IPS-NIHi11 (cell line): ENCODE measurements at regions not wholly inside any gene's neighbourhood (a gene's known extent, or its start where the extent isn't known, plus 50 kb on each side); places are given as distances from the start of the nearest gene placed in this dataset.
"Not testable (repeated sequence)": the region's sequence is repeated elsewhere in the genome, so short reads cannot be mapped to it uniquely, and the experiment has no call there.

Source experiments
- DNase-seq: peaks from one replicate; pipeline ENCODE4 v3.0.0; 2012; ENCODE audit warnings: mixed read lengths, low spot score

GRCh38 chr21:20779321-20779720, 218.9 kb upstream of the NCAM2 start:
- DNase-seq: no peak

- no peak for DNase-seq
Observed at GRCh38 chr21:20783611-20784010, 214.6 kb upstream of the NCAM2 start.

- peak; percentile 50 for DNase-seq
Observed at GRCh38 chr21:20789729-20790500, 208.3 kb upstream of the NCAM2 start.

DNA sequence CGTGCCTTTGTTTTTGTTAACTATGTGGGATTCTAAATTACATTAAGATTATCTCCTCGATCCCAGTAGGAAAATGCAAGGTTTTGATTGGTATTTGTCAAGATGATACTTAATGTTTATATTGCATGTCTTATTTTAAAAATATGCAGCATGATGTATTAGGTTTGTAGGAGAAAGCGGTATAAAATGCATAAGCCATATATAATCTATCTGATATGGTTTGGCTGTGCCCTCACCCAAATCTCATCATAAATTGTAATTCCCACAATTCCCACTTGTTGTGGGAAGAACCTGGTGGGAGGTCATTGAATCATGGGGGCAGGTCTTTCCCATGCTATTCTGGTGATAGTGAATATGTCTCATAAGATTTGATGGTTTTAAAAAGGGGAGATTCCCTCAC, 198.1 kb upstream of the NCAM2 start:
- DNase-seq: no peak

DNA sequence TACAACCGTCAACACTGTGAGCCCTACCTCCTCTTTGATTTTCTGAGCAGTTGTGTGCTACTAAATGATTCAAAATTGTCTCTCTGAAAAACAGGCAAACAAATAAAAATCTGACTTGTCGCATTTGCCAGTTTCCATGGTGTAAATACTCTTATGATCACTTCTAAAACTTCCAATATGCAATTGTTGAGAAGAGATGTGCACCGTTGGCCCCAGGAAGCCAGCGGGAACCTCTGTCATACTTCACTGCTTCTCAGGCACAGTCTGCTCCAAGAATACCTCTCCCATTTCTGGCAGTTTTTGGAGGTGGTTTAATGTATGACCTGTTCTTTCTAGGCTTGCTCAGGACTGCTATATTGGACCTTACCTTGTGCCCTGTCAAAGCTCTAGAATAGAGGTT, 196.0 kb upstream of the NCAM2 start:
- DNase-seq: no peak

- DNase-seq: no peak
Observed at GRCh38 chr21:20802631-20803260, 195.5 kb upstream of the NCAM2 start.

DNA sequence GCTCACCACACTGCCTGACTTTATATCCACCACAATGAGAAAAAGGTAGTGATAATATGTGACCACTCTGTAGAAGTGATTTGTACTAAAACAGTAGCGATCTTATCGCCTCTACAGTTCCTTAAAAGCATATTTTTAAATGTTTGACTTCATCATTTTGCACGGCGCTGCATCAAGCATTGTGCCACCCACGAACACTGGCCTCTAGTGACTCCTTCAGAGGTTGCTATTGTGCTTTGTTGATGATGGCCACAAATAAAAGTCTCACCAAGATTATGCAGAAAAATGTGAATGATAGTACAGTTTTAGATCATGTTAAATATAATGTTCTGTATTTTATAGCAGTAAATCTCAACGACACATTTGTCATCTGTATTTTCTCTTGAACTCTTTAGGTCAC, 186.5 kb upstream of the NCAM2 start:
- no peak for DNase-seq

DNA sequence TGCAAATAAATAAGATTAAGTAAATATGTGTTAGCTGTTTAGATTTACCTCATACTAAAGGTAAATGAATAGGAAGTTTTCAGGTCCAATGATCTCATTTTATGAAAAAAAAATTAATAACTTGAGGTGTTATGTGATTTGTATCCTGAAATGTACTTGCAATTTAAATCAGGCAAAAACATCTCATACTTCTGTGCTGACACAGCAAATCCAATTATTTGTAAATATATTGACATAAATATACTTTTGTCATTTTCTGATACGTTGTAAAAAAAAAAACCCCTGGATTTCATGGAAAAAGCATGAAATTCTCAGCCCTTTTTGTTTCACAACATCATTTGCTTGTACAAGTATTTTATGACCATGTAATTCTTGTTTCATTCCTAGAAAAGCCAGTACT, 184.1 kb upstream of the NCAM2 start:
- DNase-seq: no peak

DNA sequence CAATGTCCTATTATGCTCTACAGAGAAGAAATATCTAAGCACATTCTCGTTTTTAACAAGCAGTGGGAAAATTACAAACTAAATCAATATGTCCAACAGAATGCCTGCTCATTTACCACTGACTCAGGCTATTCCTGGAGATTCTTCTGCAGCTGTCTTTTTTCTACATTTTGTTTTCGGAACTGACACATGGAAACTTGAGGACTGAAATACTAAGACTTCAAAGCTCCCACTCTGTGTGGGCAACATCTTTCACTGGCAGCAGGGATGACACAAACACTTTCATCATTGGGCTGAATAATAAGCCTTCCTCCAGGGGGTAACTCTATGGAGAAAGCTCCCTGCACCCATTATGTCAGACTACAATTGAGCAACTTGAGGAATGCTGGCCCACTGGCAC, 175.5 kb upstream of the NCAM2 start:
- DNase-seq: peak; percentile 21

DNA sequence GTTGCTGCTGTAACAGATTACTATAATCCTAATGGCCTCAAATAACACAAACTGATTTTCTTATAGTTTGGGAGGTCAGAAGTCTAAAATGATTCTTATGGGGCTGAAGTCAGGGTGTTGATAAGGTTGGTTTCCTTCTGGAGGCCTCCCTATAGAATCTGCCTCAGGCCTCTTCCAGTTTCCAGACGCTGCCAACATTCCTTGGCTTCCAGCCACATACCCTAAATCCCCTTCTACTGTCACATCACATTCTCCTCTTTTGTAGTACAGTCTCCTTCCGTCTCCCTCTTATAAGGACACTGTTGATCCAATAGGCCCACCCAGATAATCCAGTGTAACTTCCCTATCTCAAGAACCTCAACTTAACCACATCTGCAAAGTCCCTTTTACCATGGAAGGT, 145.3 kb upstream of the NCAM2 start:
- no peak for DNase-seq

DNA sequence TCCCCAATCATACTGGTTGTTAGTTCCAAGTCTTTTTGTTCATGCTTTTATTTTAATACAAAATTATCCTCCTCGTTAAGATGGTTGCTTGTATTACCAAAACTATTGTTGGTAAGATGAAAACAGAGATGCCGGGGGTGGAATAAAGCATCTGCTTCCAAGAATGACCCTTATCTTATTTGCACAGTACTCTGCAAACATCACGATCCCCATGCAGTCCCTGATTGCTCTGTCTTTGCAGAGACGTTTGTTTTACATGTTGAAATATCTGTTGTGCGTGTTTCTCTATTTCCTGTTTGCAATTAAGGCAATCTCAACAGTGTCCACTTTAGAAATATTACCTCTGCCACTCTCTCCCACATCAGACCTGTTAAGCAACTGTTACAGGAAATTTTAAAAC, 141.3 kb upstream of the NCAM2 start:
- no peak for DNase-seq

GRCh38 chr21:20874202-20874601, 124.0 kb upstream of the NCAM2 start:
- DNase-seq: no peak

- DNase-seq: peak; percentile 14
Observed at GRCh38 chr21:20875742-20876141, 122.5 kb upstream of the NCAM2 start.

GRCh38 chr21:20877976-20878375, 120.2 kb upstream of the NCAM2 start:
- DNase-seq: no peak

GRCh38 chr21:20882462-20883407, 115.5 kb upstream of the NCAM2 start:
- DNase-seq: peak; percentile 56

DNA sequence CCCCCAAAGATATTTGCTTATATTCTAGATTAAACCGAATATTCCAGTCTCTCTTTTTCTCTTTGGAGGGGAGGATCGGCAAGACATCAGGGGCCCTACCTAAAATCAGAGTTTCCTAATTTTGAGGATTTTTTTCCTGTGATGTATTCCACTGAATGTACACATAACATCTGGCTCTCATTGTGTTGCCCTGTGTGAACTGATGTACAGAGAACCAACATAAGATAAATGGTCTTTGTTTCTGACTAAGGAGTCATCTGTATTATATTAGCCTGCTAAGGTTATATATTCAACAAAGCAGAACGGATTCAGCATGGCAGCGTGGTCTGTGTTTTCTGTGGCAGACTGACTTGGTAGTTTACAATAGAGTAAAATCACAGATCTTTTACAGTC, 114.8 kb upstream of the NCAM2 start:
- no peak for DNase-seq

GRCh38 chr21:20902511-20902910, 95.7 kb upstream of the NCAM2 start:
- no peak for DNase-seq

GRCh38 chr21:20902998-20903397, 95.2 kb upstream of the NCAM2 start:
- DNase-seq: no peak

DNA sequence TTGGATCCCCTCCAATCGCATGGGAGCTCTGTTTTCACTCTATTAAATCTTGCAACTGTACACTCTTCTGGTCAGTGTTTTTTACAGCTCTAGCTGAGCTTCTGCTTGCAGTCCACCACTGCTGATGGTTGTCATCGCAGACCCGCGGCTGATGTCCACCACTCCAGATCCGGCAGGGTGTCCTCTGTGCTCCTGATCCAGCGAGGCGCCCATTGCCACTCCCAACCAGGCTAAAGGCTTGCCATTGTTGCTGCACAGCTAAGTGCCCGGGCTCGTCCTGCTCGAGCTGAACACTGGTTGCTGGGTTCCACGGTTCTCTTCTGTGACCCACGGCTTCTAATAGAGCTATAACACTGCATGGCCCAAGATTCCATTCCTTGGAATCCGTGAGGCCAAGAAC, 70.7 kb upstream of the NCAM2 start:
- DNase-seq: not testable (repeated sequence)

GRCh38 chr21:20942523-20942922, 55.7 kb upstream of the NCAM2 start:
- DNase-seq: no peak

DNA sequence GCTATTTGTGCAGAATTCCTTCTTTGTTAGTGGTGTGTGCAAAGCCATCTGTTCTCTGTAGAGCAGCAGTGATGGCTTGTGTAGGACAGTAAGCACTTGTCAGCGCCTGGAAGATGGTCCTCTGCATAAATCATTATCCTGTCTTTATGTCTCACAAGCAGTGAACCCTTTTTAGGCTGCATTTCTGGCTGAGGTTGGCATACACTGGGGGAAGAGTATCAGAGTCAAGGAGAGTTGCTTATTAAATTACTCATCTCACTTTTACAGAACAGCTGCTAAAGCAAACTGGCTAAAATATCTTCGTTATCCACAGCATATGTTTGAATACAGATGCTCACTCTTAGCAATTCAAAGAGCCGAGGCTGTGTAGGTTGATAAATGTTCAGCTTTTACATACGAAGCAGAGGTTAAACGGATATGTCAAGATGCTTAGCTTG, 54.6 kb upstream of the NCAM2 start:
- no peak for DNase-seq

DNA sequence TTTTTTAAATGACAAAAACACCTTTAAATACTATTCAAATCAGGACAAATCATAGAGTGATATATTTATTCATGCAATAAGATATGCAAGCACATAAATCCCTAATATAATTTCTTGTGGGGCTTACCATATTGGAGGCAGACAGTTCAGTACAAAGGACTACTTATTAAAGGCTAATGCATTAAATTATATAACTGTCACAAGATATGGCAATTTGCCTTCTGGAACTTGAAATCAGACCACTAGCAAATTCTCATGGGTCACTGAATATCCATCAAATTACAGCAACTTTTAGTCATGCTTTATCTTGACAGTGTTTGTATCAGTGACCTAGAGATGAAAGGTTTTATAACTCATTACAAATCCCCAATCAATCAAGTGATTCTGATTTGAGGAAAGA, 54.1 kb upstream of the NCAM2 start:
- no peak for DNase-seq

- DNase-seq: no peak
Observed at GRCh38 chr21:20946701-20947100, 51.5 kb upstream of the NCAM2 start.
